A549 (cell line): ENCODE measurements at regions not wholly inside any gene's neighbourhood (a gene's known extent, or its start where the extent isn't known, plus 50 kb on each side); places are given as distances from the start of the nearest gene placed in this dataset.

Experiments used
- CEBPB ChIP-seq, 2 experiments: fragments of >200 bp in 1 of 2; sonication (Bioruptor Twin) in 1 of 2; formaldehyde crosslinking in 1 of 2; IDR thresholded peaks; 2 replicates each; pipeline ENCODE4 v1.6.1; 2012 to 2016
- EHMT2 ChIP-seq: fragments of 200-600 bp; sonication (generic); IDR thresholded peaks from 2 replicates; pipeline ENCODE4 v1.6.1; 2016; ENCODE audit warnings: antibody characterized with exemption, low read depth, mild to moderate bottlenecking, moderate library complexity
- HEYL ChIP-seq: fragments of 250-450 bp; sonication (Bioruptor Pico); IDR thresholded peaks from 2 replicates; pipeline ENCODE4 v1.8.0; 2021; ENCODE audit warnings: mild to moderate bottlenecking, moderate library complexity
- KDM5A ChIP-seq: fragments of 200-600 bp; sonication (generic); IDR thresholded peaks from 2 replicates; pipeline ENCODE4 v1.6.1; 2016; ENCODE audit warnings: antibody characterized with exemption, mild to moderate bottlenecking
- RAD21 ChIP-seq, 2 experiments: fragments of >200 bp in 1 of 2; sonication (Bioruptor Twin) in 1 of 2; formaldehyde crosslinking in 1 of 2; IDR thresholded peaks in 1 of 2; conservative IDR thresholded peaks in 1 of 2; 2 replicates in 1 of 2; 3 replicates in 1 of 2; pipeline ENCODE4 v1.6.1; 2012 to 2018; ENCODE audit warnings: inconsistent platforms in 1 of 2
- SMC3 ChIP-seq: fragments of >200 bp; sonication (Bioruptor Twin); formaldehyde crosslinking; IDR thresholded peaks from 3 replicates; pipeline ENCODE4 v1.6.1; 2018; ENCODE audit warnings: inconsistent platforms
- TF ChIP-seq, protein P1 (sequence below): fragments of >200 bp; sonication (Bioruptor Twin); formaldehyde crosslinking; IDR thresholded peaks from 3 replicates; pipeline ENCODE4 v1.5.1; 2016
- TF ChIP-seq, protein P2 (sequence below): IDR thresholded peaks from 2 replicates; pipeline ENCODE4 v1.6.1; 2012

GRCh38 chr3:171967932-171968678, 71.3 kb upstream of the FNDC3B start:
- TF ChIP-seq RAD21 (conservative IDR thresholded peaks at IDR 0.05 in 1 of 2, IDR thresholded peaks at IDR 0.05 in 1 of 2) (no peak), EHMT2 (no peak), SMC3 (no peak), CEBPB (IDR thresholded peaks at IDR 0.05) (no peak), HEYL (no peak), KDM5A (no peak)
- TF ChIP-seq, protein P1, sequence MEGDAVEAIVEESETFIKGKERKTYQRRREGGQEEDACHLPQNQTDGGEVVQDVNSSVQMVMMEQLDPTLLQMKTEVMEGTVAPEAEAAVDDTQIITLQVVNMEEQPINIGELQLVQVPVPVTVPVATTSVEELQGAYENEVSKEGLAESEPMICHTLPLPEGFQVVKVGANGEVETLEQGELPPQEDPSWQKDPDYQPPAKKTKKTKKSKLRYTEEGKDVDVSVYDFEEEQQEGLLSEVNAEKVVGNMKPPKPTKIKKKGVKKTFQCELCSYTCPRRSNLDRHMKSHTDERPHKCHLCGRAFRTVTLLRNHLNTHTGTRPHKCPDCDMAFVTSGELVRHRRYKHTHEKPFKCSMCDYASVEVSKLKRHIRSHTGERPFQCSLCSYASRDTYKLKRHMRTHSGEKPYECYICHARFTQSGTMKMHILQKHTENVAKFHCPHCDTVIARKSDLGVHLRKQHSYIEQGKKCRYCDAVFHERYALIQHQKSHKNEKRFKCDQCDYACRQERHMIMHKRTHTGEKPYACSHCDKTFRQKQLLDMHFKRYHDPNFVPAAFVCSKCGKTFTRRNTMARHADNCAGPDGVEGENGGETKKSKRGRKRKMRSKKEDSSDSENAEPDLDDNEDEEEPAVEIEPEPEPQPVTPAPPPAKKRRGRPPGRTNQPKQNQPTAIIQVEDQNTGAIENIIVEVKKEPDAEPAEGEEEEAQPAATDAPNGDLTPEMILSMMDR = no peak
- TF ChIP-seq, protein P2, sequence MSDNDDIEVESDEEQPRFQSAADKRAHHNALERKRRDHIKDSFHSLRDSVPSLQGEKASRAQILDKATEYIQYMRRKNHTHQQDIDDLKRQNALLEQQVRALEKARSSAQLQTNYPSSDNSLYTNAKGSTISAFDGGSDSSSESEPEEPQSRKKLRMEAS = no peak
